SK-N-SH (cell line): ENCODE measurements at regions not wholly inside any gene's neighbourhood (a gene's known extent, or its start where the extent isn't known, plus 50 kb on each side); places are given as distances from the start of the nearest gene placed in this dataset.

Experiments
- CTCF ChIA-PET: fragments of 300-600, 350-600 bp; formaldehyde crosslinking; extraction: SDS; loops from one replicate; lab custom pipeline; 2021; lab: Yijun Ruan, JAX
- POLR2A ChIA-PET: fragments of 350-600 bp; sonication (Branson Sonifier 250); formaldehyde crosslinking; extraction: SDS; loops from one replicate; lab custom pipeline; 2020; ENCODE audit warnings: antibody characterized with exemption, inconsistent platforms; lab: Yijun Ruan, JAX
- DNase-seq: peaks from one replicate; pipeline ENCODE4 v3.0.0; 2012
- H2AFZ ChIP-seq: fragments of 200-600 bp; sonication (generic); 2 replicates; pipeline ENCODE4 v1.8.1; 2016; ENCODE audit warnings: antibody characterized with exemption, mild to moderate bottlenecking, low read depth
- H3F3A ChIP-seq: fragments of 200-600 bp; sonication (generic); replicated peaks from 2 replicates; pipeline ENCODE3; 2016; ENCODE audit warnings: antibody characterized with exemption, mild to moderate bottlenecking; ENCODE audit not compliant: insufficient read depth
- H3K27ac ChIP-seq, 2 experiments: fragments of 200-500 bp in 1 of 2; fragments of 200-600 bp in 1 of 2; sonication (Bioruptor generic) in 1 of 2; sonication (generic), shearing (Covaris generic) in 1 of 2; 2 replicates each; pipeline versions ENCODE4 v1.5.1 to v1.6.1; 2014 to 2016; ENCODE audit warnings: low read depth in 2 of 2, inconsistent platforms in 1 of 2, low read length in 1 of 2, mild to moderate bottlenecking in 1 of 2, mixed read lengths in 1 of 2
- H3K27me3 ChIP-seq: fragments of 200-600 bp; sonication (generic), shearing (Covaris generic); 2 replicates; pipeline ENCODE4 v1.6.1; 2016; ENCODE audit warnings: mixed run types; ENCODE audit not compliant: insufficient read depth
- H3K36me3 ChIP-seq, 2 experiments: fragments of 200-500 bp in 1 of 2; fragments of 200-600 bp in 1 of 2; sonication (Bioruptor generic) in 1 of 2; sonication (generic) in 1 of 2; replicated peaks in 1 of 2; 2 replicates each; pipeline versions ENCODE3 to v1.5.1; 2014 to 2016; ENCODE audit warnings: low read length in 1 of 2, mild to moderate bottlenecking in 1 of 2; ENCODE audit not compliant: insufficient read depth in 2 of 2, control insufficient read depth in 1 of 2
- H3K4me1 ChIP-seq, 2 experiments: fragments of 200-500 bp in 1 of 2; fragments of 200-600 bp in 1 of 2; sonication (Bioruptor generic) in 1 of 2; sonication (generic), shearing (Covaris generic) in 1 of 2; 2 replicates each; pipeline versions ENCODE4 v1.5.1 to v1.6.1; 2014 to 2016; ENCODE audit warnings: low read depth in 1 of 2, low read length in 1 of 2, mixed run types in 1 of 2; ENCODE audit not compliant: insufficient read depth in 2 of 2, control insufficient read depth in 1 of 2
- H3K4me2 ChIP-seq: fragments of 200-600 bp; sonication (generic), shearing (Covaris generic); 2 replicates; pipeline ENCODE4 v1.6.1; 2017; ENCODE audit warnings: mixed run types
- H3K4me3 ChIP-seq, 2 experiments: fragments of 200-500 bp in 1 of 2; fragments of 200-600 bp in 1 of 2; sonication (Bioruptor generic) in 1 of 2; sonication (generic), shearing (Covaris generic) in 1 of 2; 2 replicates each; pipeline versions ENCODE4 v1.5.1 to v1.8.1; 2014 to 2016; ENCODE audit warnings: low read depth in 2 of 2, inconsistent platforms in 1 of 2, low read length in 1 of 2, mild to moderate bottlenecking in 1 of 2, mixed read lengths in 1 of 2, moderate library complexity in 1 of 2
- H3K79me2 ChIP-seq: fragments of 200-600 bp; sonication (generic); 2 replicates; pipeline ENCODE4 v1.8.1; 2017; ENCODE audit warnings: mild to moderate bottlenecking; ENCODE audit not compliant: insufficient read depth
- H3K9ac ChIP-seq: fragments of 200-600 bp; sonication (generic); 2 replicates; pipeline ENCODE4 v1.6.1; 2017; ENCODE audit warnings: mixed run types
- H3K9me2 ChIP-seq: fragments of 200-600 bp; sonication (generic); 2 replicates; pipeline ENCODE4 v1.6.1; 2017; ENCODE audit warnings: mixed run types
- H3K9me3 ChIP-seq: fragments of 200-600 bp; sonication (generic); 2 replicates; pipeline ENCODE4 v1.6.1; 2017; ENCODE audit warnings: mixed run types, mild to moderate bottlenecking, moderate library complexity
- H4K20me1 ChIP-seq: fragments of 200-600 bp; sonication (generic); 2 replicates; pipeline ENCODE4 v1.6.1; 2017; ENCODE audit warnings: mild to moderate bottlenecking, mixed run types; ENCODE audit not compliant: insufficient read depth
- ELF1 ChIP-seq: IDR thresholded peaks from 2 replicates; pipeline ENCODE4 v1.4.0; 2012
- EP300 ChIP-seq, 2 experiments: IDR thresholded peaks; 2 replicates each; pipeline versions ENCODE4 v1.4.0 to v1.6.1; 2012; ENCODE audit warnings: borderline replicate concordance in 1 of 2, low read depth in 1 of 2, low read length in 1 of 2
- FOXJ3 ChIP-seq: sonication (generic); formaldehyde crosslinking; IDR thresholded peaks from 2 replicates; pipeline ENCODE4 v1.5.1; 2020; ENCODE audit warnings: mild to moderate bottlenecking, missing genetic modification reagents
- GABPA ChIP-seq: IDR thresholded peaks from 2 replicates; pipeline ENCODE4 v1.4.0; 2012; ENCODE audit warnings: low read depth, mild to moderate bottlenecking
- GATA2 ChIP-seq: sonication (generic); formaldehyde crosslinking; IDR thresholded peaks from 2 replicates; pipeline ENCODE4 v1.5.0; 2020; ENCODE audit warnings: mild to moderate bottlenecking, missing genetic modification reagents
- JUND ChIP-seq: IDR thresholded peaks from 2 replicates; pipeline ENCODE4 v1.4.0; 2012
- MEF2A ChIP-seq: IDR thresholded peaks from 2 replicates; pipeline ENCODE4 v1.4.0; 2012; ENCODE audit warnings: low read depth, borderline replicate concordance
- MXI1 ChIP-seq: IDR thresholded peaks from 2 replicates; pipeline ENCODE4 v1.6.1; 2012; ENCODE audit warnings: mild to moderate bottlenecking, low read depth, low read length, improper control_type of control experiment
- RCOR1 ChIP-seq: fragments of 150-350 bp; IDR thresholded peaks from 2 replicates; pipeline ENCODE4 v1.6.1; 2017; ENCODE audit warnings: antibody characterized with exemption, low read length
- RFX5 ChIP-seq: IDR thresholded peaks from 2 replicates; pipeline ENCODE4 v1.6.1; 2012; ENCODE audit warnings: mild to moderate bottlenecking, improper control_type of control experiment, low read length
- RXRA ChIP-seq: IDR thresholded peaks from 2 replicates; pipeline ENCODE4 v1.4.0; 2012; ENCODE audit warnings: low read depth, mild to moderate bottlenecking, borderline replicate concordance
- SIN3A ChIP-seq: IDR thresholded peaks from 2 replicates; pipeline ENCODE4 v1.6.1; 2012; ENCODE audit warnings: low read depth, mild to moderate bottlenecking, low read length, moderate library complexity, borderline replicate concordance
- SMC3 ChIP-seq: IDR thresholded peaks from 2 replicates; pipeline ENCODE4 v1.6.1; 2012; ENCODE audit warnings: low read depth, low read length, improper control_type of control experiment
- TAF1 ChIP-seq: IDR thresholded peaks from 2 replicates; pipeline ENCODE4 v1.6.1; 2012; ENCODE audit warnings: low read depth, mild to moderate bottlenecking, low read length, moderate library complexity, borderline replicate concordance
- TEAD4 ChIP-seq: IDR thresholded peaks from 2 replicates; pipeline ENCODE4 v1.4.0; 2012; ENCODE audit warnings: mild to moderate bottlenecking, borderline replicate concordance; ENCODE audit not compliant: insufficient read depth
- WGBS: methylation state at CpG from one replicate; pipeline ENCODE4 v1.1.6; 2017; ENCODE audit warnings: low lambda C conversion rate; 5-methylcytosine and 5-hydroxymethylcytosine counted together
- TF ChIP-seq, protein P1 (sequence below): IDR thresholded peaks from 2 replicates; pipeline ENCODE4 v1.4.0; 2012; ENCODE audit warnings: low read depth, borderline replicate concordance
- TF ChIP-seq, protein P2 (sequence below): fragments of 150-350 bp; IDR thresholded peaks from 2 replicates; pipeline ENCODE4 v1.6.1; 2016; ENCODE audit warnings: mild to moderate bottlenecking, low read depth, low read length
- TF ChIP-seq, protein P3 (sequence below): IDR thresholded peaks from 2 replicates; pipeline ENCODE4 v1.4.0; 2012; ENCODE audit warnings: low read depth, borderline replicate concordance
- TF ChIP-seq, protein P4 (sequence below): fragments of 150-350 bp; IDR thresholded peaks from 2 replicates; pipeline ENCODE4 v1.6.1; 2017; ENCODE audit warnings: antibody characterized with exemption, low read length, low read depth, borderline replicate concordance
- TF ChIP-seq, protein P5 (sequence below): fragments of 200-600 bp; sonication (generic); IDR thresholded peaks from 2 replicates; pipeline ENCODE4 v1.6.1; 2017; ENCODE audit warnings: antibody characterized with exemption, mild to moderate bottlenecking, moderate library complexity

DNA sequence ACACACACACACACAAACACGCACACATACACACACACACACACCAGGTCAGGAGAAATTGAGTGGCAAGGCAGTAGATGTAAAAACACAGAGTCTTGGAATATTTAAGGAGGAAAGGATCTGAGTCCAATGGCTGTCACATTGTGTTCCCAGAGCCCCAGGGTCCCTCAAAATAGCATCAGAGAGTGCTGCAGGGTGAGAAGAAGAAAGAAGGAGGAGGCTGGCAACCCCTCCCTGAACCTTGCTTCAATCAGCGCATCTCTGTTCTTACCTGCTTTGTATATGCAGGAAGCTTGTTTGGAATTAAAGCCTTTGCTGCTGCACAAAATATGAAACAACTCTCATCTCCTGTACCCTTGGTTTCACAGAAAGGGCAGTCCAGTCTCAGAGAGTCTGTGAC, 406.5 kb downstream of the MIAT start:
- Histone ChIP-seq H3K4me3 (no peak overlapping the region), H3F3A (no peaks in the 10 kb centered on the region), H2AFZ (no peak overlapping the region), H3K27me3 (no peaks in the 10 kb centered on the region; the same call in 1 of the 2 replicates), H3K9me2 (no peaks in the 10 kb centered on the region), H3K9me3 (no peaks in the 10 kb centered on the region), H3K27ac (no peak overlapping the region), H3K4me1 (peaks cover 0 to 6% of the 10 kb centered on the region in 2 experiments; a peak in 2 of 4 replicates), H3K79me2 (no peaks in the 10 kb centered on the region), H3K9ac (no peak overlapping the region), H4K20me1 (no peaks in the 10 kb centered on the region), H3K36me3 (no peaks in the 10 kb centered on the region), H3K4me2 (no peak overlapping the region)
- WGBS: 72% methylated on average over 2 of the region's 2 CpGs
- CTCF ChIA-PET: interaction anchor here (1.0 to 1.4 kb wide), 2 partner anchors 32 to 308 kb away, joined by 3 read pairs; no protein-coding TSS in a partner anchor
- POLR2A ChIA-PET: no interaction called here
- DNase-seq: no peak
- TF ChIP-seq, protein P1, sequence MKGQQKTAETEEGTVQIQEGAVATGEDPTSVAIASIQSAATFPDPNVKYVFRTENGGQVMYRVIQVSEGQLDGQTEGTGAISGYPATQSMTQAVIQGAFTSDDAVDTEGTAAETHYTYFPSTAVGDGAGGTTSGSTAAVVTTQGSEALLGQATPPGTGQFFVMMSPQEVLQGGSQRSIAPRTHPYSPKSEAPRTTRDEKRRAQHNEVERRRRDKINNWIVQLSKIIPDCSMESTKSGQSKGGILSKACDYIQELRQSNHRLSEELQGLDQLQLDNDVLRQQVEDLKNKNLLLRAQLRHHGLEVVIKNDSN: no peak
- no peak for TF ChIP-seq RCOR1
- no peak for TF ChIP-seq FOXJ3 (CRISPR knock-in tag)
- TF ChIP-seq SIN3A: no peak
- TF ChIP-seq JUND: no peak
- TF ChIP-seq, protein P2, sequence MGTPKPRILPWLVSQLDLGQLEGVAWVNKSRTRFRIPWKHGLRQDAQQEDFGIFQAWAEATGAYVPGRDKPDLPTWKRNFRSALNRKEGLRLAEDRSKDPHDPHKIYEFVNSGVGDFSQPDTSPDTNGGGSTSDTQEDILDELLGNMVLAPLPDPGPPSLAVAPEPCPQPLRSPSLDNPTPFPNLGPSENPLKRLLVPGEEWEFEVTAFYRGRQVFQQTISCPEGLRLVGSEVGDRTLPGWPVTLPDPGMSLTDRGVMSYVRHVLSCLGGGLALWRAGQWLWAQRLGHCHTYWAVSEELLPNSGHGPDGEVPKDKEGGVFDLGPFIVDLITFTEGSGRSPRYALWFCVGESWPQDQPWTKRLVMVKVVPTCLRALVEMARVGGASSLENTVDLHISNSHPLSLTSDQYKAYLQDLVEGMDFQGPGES: no peak
- TF ChIP-seq EP300 (IDR thresholded peaks at IDR 0.05; ENCODE audit: borderline replicate concordance in 1 of 2, low read depth in 1 of 2, low read length in 1 of 2): no peak
- TF ChIP-seq, protein P3, sequence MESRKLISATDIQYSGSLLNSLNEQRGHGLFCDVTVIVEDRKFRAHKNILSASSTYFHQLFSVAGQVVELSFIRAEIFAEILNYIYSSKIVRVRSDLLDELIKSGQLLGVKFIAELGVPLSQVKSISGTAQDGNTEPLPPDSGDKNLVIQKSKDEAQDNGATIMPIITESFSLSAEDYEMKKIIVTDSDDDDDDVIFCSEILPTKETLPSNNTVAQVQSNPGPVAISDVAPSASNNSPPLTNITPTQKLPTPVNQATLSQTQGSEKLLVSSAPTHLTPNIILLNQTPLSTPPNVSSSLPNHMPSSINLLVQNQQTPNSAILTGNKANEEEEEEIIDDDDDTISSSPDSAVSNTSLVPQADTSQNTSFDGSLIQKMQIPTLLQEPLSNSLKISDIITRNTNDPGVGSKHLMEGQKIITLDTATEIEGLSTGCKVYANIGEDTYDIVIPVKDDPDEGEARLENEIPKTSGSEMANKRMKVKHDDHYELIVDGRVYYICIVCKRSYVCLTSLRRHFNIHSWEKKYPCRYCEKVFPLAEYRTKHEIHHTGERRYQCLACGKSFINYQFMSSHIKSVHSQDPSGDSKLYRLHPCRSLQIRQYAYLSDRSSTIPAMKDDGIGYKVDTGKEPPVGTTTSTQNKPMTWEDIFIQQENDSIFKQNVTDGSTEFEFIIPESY: no peak
- TF ChIP-seq ELF1: no peak

DNA sequence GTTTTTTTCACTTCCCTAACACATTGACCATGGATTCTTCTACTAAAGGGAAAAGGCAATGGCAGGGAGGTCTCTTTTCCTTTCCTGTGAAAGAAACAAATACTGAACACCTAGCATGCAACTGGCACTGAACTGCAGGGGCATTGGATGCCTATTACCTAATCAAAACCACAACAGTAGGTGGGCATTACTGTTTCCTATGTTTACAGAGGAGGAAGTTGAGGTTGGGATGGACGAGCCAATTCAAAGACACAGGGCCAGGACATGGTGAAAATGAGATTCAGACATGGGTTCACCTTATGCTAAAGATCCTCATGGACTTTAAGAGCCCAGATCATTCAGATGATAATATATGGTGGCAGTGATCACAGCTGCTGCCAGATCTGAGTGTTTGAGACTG, 407.0 kb downstream of the MIAT start:
- H3F3A ChIP-seq: no peaks in the 10 kb centered on the region
- H3K79me2 ChIP-seq: no peaks in the 10 kb centered on the region
- no peak overlapping the region for H2AFZ ChIP-seq
- H3K9ac ChIP-seq: no peak overlapping the region
- no peaks in the 10 kb centered on the region for H4K20me1 ChIP-seq
- H3K9me2 ChIP-seq: no peaks in the 10 kb centered on the region
- H3K4me2 ChIP-seq: no peak overlapping the region
- CTCF ChIA-PET: no interaction called here
- no peaks in the 10 kb centered on the region; the same call in 1 of the 2 replicates for H3K27me3 ChIP-seq
- H3K4me3 ChIP-seq: no peak overlapping the region
- no peaks in the 10 kb centered on the region for H3K36me3 ChIP-seq
- DNase-seq: no peak
- no peak overlapping the region for H3K27ac ChIP-seq
- H3K9me3 ChIP-seq: no peaks in the 10 kb centered on the region
- peaks cover 0 to 6% of the 10 kb centered on the region in 2 experiments; a peak in 2 of 4 replicates for H3K4me1 ChIP-seq
- POLR2A ChIA-PET: no interaction called here
- WGBS: 32% methylated on average over 1 of the region's 1 CpG
- TF ChIP-seq MEF2A (no peak), ELF1 (no peak), GABPA (no peak), SMC3 (no peak), TAF1 (no peak), MXI1 (no peak), GATA2 (CRISPR knock-in tag) (no peak), RXRA (no peak), RCOR1 (no peak), RFX5 (no peak), TEAD4 (no peak), EP300 (IDR thresholded peaks at IDR 0.05; ENCODE audit: borderline replicate concordance in 1 of 2, low read depth in 1 of 2, low read length in 1 of 2) (no peak), JUND (no peak), FOXJ3 (CRISPR knock-in tag) (no peak)
- TF ChIP-seq, protein P4, sequence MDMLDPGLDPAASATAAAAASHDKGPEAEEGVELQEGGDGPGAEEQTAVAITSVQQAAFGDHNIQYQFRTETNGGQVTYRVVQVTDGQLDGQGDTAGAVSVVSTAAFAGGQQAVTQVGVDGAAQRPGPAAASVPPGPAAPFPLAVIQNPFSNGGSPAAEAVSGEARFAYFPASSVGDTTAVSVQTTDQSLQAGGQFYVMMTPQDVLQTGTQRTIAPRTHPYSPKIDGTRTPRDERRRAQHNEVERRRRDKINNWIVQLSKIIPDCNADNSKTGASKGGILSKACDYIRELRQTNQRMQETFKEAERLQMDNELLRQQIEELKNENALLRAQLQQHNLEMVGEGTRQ: no peak
- TF ChIP-seq, protein P1: no peak
- TF ChIP-seq, protein P5, sequence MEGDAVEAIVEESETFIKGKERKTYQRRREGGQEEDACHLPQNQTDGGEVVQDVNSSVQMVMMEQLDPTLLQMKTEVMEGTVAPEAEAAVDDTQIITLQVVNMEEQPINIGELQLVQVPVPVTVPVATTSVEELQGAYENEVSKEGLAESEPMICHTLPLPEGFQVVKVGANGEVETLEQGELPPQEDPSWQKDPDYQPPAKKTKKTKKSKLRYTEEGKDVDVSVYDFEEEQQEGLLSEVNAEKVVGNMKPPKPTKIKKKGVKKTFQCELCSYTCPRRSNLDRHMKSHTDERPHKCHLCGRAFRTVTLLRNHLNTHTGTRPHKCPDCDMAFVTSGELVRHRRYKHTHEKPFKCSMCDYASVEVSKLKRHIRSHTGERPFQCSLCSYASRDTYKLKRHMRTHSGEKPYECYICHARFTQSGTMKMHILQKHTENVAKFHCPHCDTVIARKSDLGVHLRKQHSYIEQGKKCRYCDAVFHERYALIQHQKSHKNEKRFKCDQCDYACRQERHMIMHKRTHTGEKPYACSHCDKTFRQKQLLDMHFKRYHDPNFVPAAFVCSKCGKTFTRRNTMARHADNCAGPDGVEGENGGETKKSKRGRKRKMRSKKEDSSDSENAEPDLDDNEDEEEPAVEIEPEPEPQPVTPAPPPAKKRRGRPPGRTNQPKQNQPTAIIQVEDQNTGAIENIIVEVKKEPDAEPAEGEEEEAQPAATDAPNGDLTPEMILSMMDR: no peak
